NCI-H2227 (cell line): ENCODE measurements at regions not wholly inside any gene's neighbourhood (a gene's known extent, or its start where the extent isn't known, plus 50 kb on each side); places are given as distances from the start of the nearest gene placed in this dataset.
"Not testable (repeated sequence)": the region's sequence is repeated elsewhere in the genome, so short reads cannot be mapped to it uniquely, and the experiment has no call there.

Experiments
- DNase-seq: peaks from one replicate; lab custom pipeline; 2025; ENCODE audit not compliant: unreplicated experiment; lab: John Stamatoyannopoulos, UW

- no peak for DNase-seq
Measured at GRCh38 chr4:153873741-153874140, 84.9 kb upstream of the SFRP2 start.

DNA sequence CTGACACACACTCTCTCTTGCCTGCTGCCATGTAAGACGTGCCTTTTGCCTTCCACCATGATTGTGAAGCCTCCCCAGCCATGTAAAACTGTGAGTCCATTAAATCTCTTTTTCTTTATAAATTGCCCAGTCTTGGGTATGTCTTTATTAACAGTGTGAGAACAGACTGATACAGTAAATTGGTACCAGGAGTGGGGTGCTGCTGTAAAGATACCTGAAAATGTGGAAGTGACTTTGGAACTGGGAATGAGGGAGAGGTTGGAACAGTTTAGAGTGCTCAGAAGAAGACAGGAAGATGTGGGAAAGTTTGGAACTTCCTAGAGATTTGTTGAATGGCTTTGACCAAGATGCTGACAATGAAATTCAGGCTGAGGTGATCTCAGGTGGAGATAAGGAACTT, 77.9 kb upstream of the SFRP2 start:
- DNase-seq = not testable (repeated sequence)

DNA sequence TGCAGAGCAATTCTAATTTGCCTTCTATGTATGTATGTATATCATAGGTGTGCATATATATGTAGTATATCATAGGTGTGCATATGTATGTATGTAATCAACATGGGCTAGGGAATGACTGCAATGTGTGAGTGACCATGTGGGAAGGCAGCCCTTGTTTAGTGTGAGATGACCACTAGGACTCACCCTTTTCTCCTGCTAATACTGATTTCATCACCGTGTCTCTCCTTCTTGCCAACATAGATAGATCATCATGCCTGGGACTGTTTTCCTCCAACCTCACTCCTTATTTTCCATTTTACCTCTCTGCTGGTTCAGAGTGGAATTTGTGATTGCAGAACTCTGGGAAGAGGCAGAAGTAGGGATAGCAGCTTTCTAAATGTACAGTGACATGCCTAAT, 63.6 kb upstream of the SFRP2 start:
- DNase-seq = no peak

DNA sequence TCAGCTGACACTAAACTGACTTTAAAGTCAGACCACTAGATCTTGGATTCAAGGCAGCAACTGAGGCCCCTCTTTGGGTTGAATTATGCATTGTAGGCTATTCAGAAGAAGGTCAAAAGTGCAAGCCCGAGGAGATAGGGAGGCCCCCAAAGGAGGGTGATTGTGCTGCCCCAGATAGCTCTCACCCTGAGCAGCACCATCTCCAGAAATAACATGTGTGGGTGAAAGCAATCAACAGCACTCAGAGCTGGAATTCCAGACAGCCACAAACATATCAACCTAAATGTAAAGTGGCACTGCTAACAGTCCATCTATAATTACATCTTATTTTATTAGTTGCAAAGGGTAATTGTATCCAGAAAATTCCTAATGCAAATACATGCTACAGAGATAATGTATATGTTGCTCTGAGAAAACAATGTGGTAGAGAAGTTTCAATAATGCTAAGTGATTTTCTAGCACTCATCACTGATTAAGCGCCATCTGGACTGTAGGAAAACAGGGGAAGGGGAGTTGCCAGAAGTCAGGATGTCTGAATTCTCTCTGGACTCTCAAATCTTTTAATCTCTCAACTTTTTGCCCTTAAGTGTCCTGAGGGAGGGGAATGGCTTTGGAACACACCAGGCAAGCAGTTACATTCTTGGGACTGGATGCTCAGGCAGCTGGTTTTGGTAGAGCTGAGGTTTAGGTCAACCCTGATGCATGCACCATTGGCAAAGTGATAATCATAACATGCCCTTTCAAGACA, 61.8 kb upstream of the SFRP2 start:
- DNase-seq = no peak

DNA sequence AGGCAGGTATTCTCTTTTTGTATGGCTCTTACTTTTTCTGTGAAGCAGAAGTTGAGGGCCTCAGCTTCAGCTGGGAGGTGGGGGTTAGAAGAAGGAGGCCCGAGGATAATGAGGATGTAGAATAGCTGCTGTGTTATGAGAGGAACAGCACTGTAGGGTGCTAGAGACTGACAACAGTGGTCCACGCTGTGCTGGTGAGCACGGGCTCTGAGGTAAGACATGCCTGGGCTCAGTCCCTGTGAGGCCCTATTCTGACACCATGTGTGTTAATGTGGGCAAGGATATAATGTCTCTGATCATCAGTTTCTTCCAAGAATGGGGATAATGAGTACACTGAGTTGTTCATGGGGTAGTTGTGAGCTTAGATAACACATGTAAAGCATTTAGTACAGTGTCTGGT, 55.3 kb upstream of the SFRP2 start:
- no peak for DNase-seq
